Mesothelial cell of epicardium (in vitro differentiated cells): ENCODE measurements at regions not wholly inside any gene's neighbourhood (a gene's known extent, or its start where the extent isn't known, plus 50 kb on each side); places are given as distances from the start of the nearest gene placed in this dataset.

Experiments
- DNase-seq, 2 experiments: peaks; one replicate each; pipeline ENCODE4 v3.0.0; 2021; ENCODE audit warnings: low spot score in 2 of 2; ENCODE audit not compliant: unreplicated experiment in 2 of 2
- H3K27ac Mint-ChIP-seq: 2 replicates; pipeline ENCODE4 v1.8.0; 2021; ENCODE audit warnings: mixed read lengths
- H3K27me3 Mint-ChIP-seq: 2 replicates; pipeline ENCODE4 v1.8.0; 2021; ENCODE audit warnings: low read depth, mixed read lengths
- H3K36me3 Mint-ChIP-seq: 2 replicates; pipeline ENCODE4 v1.8.0; 2021; ENCODE audit warnings: mixed read lengths
- H3K4me1 Mint-ChIP-seq: 2 replicates; pipeline ENCODE4 v1.8.0; 2021; ENCODE audit warnings: mixed read lengths
- H3K4me3 Mint-ChIP-seq: 2 replicates; pipeline ENCODE4 v1.8.0; 2021; ENCODE audit warnings: mild to moderate bottlenecking, moderate library complexity, mixed read lengths
- H3K9me3 Mint-ChIP-seq: 2 replicates; pipeline ENCODE4 v1.8.0; 2021; ENCODE audit warnings: mixed read lengths
- CTCF ChIP-seq: fragments of 200-600 bp; sonication (generic); IDR thresholded peaks from one replicate; pipeline ENCODE4 v1.5.0; 2021; ENCODE audit warnings: antibody characterized with exemption; ENCODE audit not compliant: unreplicated experiment

GRCh38 chr15:95655089-95655607 lies 675.4 kb upstream of the NR2F2 start:
- peaks cover 16% of the 10 kb centered on the region for H3K9me3 Mint-ChIP-seq
- H3K4me3 Mint-ChIP-seq: no peak overlapping the region
- H3K4me1 Mint-ChIP-seq: no peaks in the 10 kb centered on the region
- no peak for DNase-seq
- no peak for TF ChIP-seq CTCF
- H3K27me3 Mint-ChIP-seq: no peaks in the 10 kb centered on the region
- no peak overlapping the region for H3K27ac Mint-ChIP-seq
- no peaks in the 10 kb centered on the region for H3K36me3 Mint-ChIP-seq

GRCh38 chr15:95656595-95656994 lies 673.9 kb upstream of the NR2F2 start:
- H3K9me3 Mint-ChIP-seq: peaks cover 16% of the 10 kb centered on the region
- no peaks in the 10 kb centered on the region for H3K36me3 Mint-ChIP-seq
- no peaks in the 10 kb centered on the region for H3K4me1 Mint-ChIP-seq
- no peak for DNase-seq
- H3K27me3 Mint-ChIP-seq: no peaks in the 10 kb centered on the region
- no peak overlapping the region for H3K4me3 Mint-ChIP-seq
- no peak for TF ChIP-seq CTCF
- no peak overlapping the region for H3K27ac Mint-ChIP-seq

- no peak for DNase-seq
- no peak for TF ChIP-seq CTCF
- Mint-ChIP-seq H3K4me1 (peaks cover 14% of the 10 kb centered on the region), H3K27me3 (no peaks in the 10 kb centered on the region), H3K36me3 (no peaks in the 10 kb centered on the region), H3K4me3 (no peak overlapping the region), H3K9me3 (peaks cover 13% of the 10 kb centered on the region), H3K27ac (no peak overlapping the region)
These were observed 671.7 kb upstream of the NR2F2 start for GRCh38 chr15:95658799-95659198.

- Mint-ChIP-seq H3K36me3 (no peaks in the 10 kb centered on the region), H3K9me3 (peaks cover 11% of the 10 kb centered on the region), H3K27ac (no peak overlapping the region), H3K27me3 (no peaks in the 10 kb centered on the region), H3K4me3 (no peak overlapping the region), H3K4me1 (peaks cover 19% of the 10 kb centered on the region)
- no peak for DNase-seq
- TF ChIP-seq CTCF: no peak
These were observed 670.8 kb upstream of the NR2F2 start for GRCh38 chr15:95659656-95660055.

- Mint-ChIP-seq H3K4me3 (no peak overlapping the region), H3K27me3 (no peaks in the 10 kb centered on the region), H3K4me1 (peaks cover 21% of the 10 kb centered on the region), H3K9me3 (peaks cover 1% of the 10 kb centered on the region), H3K27ac (no peak overlapping the region), H3K36me3 (no peaks in the 10 kb centered on the region)
- TF ChIP-seq CTCF: no peak
- no peak for DNase-seq
These were observed 667.9 kb upstream of the NR2F2 start for GRCh38 chr15:95662638-95663037.
